Endothelial cell (in vitro differentiated cells): ENCODE measurements at regions not wholly inside any gene's neighbourhood (a gene's known extent, or its start where the extent isn't known, plus 50 kb on each side); places are given as distances from the start of the nearest gene placed in this dataset.

Source experiments
- DNase-seq: peaks from one replicate; pipeline ENCODE4 v3.0.0; 2021; ENCODE audit warnings: low spot score
- H3K27ac Mint-ChIP-seq: one replicate; pipeline ENCODE4 v1.8.0; 2021; ENCODE audit warnings: mixed read lengths, inconsistent platforms; ENCODE audit not compliant: unreplicated experiment
- H3K27me3 Mint-ChIP-seq: one replicate; pipeline ENCODE4 v1.8.0; 2021; ENCODE audit warnings: mild to moderate bottlenecking, moderate library complexity, mixed read lengths, inconsistent platforms; ENCODE audit not compliant: unreplicated experiment
- H3K36me3 Mint-ChIP-seq: one replicate; pipeline ENCODE4 v1.8.0; 2021; ENCODE audit warnings: mild to moderate bottlenecking, low read depth, mixed read lengths, inconsistent platforms; ENCODE audit not compliant: unreplicated experiment
- H3K4me1 Mint-ChIP-seq: one replicate; pipeline ENCODE4 v1.8.0; 2021; ENCODE audit warnings: mild to moderate bottlenecking, mixed read lengths, inconsistent platforms; ENCODE audit not compliant: unreplicated experiment
- H3K4me3 Mint-ChIP-seq: one replicate; pipeline ENCODE4 v1.8.0; 2021; ENCODE audit warnings: mild to moderate bottlenecking, mixed read lengths, inconsistent platforms; ENCODE audit not compliant: unreplicated experiment
- H3K9me3 Mint-ChIP-seq: one replicate; pipeline ENCODE4 v1.8.0; 2021; ENCODE audit warnings: mixed read lengths, inconsistent platforms; ENCODE audit not compliant: unreplicated experiment
- TF ChIP-seq, protein P1 (sequence below): fragments of 200-600 bp; sonication (generic); IDR thresholded peaks from one replicate; pipeline ENCODE4 v1.5.0; 2021; ENCODE audit warnings: antibody characterized with exemption; ENCODE audit not compliant: unreplicated experiment

- TF ChIP-seq, protein P1, sequence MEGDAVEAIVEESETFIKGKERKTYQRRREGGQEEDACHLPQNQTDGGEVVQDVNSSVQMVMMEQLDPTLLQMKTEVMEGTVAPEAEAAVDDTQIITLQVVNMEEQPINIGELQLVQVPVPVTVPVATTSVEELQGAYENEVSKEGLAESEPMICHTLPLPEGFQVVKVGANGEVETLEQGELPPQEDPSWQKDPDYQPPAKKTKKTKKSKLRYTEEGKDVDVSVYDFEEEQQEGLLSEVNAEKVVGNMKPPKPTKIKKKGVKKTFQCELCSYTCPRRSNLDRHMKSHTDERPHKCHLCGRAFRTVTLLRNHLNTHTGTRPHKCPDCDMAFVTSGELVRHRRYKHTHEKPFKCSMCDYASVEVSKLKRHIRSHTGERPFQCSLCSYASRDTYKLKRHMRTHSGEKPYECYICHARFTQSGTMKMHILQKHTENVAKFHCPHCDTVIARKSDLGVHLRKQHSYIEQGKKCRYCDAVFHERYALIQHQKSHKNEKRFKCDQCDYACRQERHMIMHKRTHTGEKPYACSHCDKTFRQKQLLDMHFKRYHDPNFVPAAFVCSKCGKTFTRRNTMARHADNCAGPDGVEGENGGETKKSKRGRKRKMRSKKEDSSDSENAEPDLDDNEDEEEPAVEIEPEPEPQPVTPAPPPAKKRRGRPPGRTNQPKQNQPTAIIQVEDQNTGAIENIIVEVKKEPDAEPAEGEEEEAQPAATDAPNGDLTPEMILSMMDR: no peak
- no peaks in the 10 kb centered on the region for H3K36me3 Mint-ChIP-seq
- H3K4me1 Mint-ChIP-seq: no peaks in the 10 kb centered on the region
- H3K27me3 Mint-ChIP-seq: peaks cover 3% of the 10 kb centered on the region
- H3K4me3 Mint-ChIP-seq: no peak overlapping the region
- H3K27ac Mint-ChIP-seq: no peak overlapping the region
- H3K9me3 Mint-ChIP-seq: no peaks in the 10 kb centered on the region
- DNase-seq: no peak
Observed at GRCh38 chrY:7518387-7518786, 606.8 kb upstream of the AMELY start.

DNA sequence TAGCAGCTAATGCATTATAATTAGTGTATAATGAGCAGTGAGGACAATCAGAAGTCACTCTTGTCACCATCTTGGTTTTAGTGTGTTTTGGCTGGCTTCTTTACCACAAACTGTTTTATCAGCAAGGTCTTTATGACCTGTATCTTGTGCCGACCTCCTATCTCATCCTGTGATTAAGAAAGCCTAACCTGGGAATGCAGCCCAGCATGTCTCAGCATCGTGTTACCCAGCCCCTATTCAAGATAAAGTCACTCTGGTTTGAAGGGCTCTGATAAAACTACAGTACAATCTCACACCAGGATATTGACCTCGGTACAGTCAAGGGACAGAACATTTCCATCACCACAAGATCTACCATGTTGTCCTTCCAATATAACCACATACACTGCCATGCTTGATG is 604.7 kb upstream of the AMELY start:
- Mint-ChIP-seq H3K9me3 (no peaks in the 10 kb centered on the region), H3K4me1 (no peaks in the 10 kb centered on the region)

DNA sequence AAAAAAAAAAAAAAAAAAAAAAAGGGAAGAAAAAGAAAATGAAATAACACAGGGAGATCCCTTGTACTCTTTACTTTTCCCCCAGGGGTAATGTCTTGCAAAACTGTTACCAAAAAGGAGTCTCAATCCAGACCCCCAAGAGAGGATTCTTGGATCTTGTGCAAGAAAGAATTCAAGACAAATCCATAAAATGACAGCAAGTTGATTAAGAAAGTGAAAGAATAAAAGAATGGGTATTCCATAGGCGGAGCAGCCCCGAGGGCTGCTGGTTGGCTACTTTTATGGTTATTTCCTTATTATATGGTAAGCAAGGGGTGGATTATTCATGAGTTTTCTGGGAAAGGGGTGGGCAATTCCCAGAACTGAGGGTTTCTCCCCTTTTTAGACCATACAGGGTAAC is 604.3 kb upstream of the AMELY start:
- H3K27me3 Mint-ChIP-seq: peaks cover 3% of the 10 kb centered on the region
- DNase-seq: no peak
- no peaks in the 10 kb centered on the region for H3K36me3 Mint-ChIP-seq
- TF ChIP-seq, protein P1: no peak
- H3K9me3 Mint-ChIP-seq: no peaks in the 10 kb centered on the region
- no peak overlapping the region for H3K4me3 Mint-ChIP-seq
- H3K4me1 Mint-ChIP-seq: no peaks in the 10 kb centered on the region
- H3K27ac Mint-ChIP-seq: no peak overlapping the region

More for the DNA sequence above, 604.7 kb upstream of the AMELY start:
- no peak overlapping the region for H3K27ac Mint-ChIP-seq
- no peak for DNase-seq
- H3K27me3 Mint-ChIP-seq: peaks cover 3% of the 10 kb centered on the region
- no peak overlapping the region for H3K4me3 Mint-ChIP-seq
- no peaks in the 10 kb centered on the region for H3K36me3 Mint-ChIP-seq
- TF ChIP-seq, protein P1: no peak

- DNase-seq: no peak
- TF ChIP-seq, protein P1: no peak
- no peak overlapping the region for H3K4me3 Mint-ChIP-seq
- no peaks in the 10 kb centered on the region for H3K9me3 Mint-ChIP-seq
- H3K27me3 Mint-ChIP-seq: no peaks in the 10 kb centered on the region
- H3K4me1 Mint-ChIP-seq: no peaks in the 10 kb centered on the region
- no peak overlapping the region for H3K27ac Mint-ChIP-seq
- H3K36me3 Mint-ChIP-seq: peaks cover 10% of the 10 kb centered on the region
Observed at GRCh38 chrY:7502896-7503295, 591.3 kb upstream of the AMELY start.

DNA sequence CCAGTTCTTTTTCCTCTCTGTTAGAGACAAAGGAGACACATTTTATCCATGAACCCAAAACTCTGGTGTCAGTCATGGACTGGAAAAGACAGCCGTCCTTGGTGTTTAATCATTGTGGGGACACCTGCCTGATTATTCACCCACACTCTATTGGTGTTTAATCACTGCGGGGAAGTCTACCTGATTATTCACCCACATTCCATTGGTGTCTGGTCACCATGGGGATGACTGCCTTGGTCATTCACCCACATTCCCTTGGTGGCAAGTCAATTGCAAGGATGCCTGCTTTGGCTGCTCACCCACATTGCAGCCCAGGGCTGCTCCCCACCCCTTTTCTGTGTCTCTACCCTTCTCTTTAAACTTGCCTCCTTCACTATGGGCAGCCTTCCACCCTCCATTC is 589.7 kb upstream of the AMELY start:
- no peaks in the 10 kb centered on the region for H3K9me3 Mint-ChIP-seq

More for the DNA sequence above, 589.7 kb upstream of the AMELY start:
- Mint-ChIP-seq H3K36me3 (peaks cover 10% of the 10 kb centered on the region), H3K4me1 (no peaks in the 10 kb centered on the region), H3K4me3 (no peak overlapping the region), H3K27ac (no peak overlapping the region), H3K27me3 (no peaks in the 10 kb centered on the region)
- TF ChIP-seq, protein P1: no peak
- no peak for DNase-seq
